NB4 (cell line): ENCODE measurements at regions not wholly inside any gene's neighbourhood (a gene's known extent, or its start where the extent isn't known, plus 50 kb on each side); places are given as distances from the start of the nearest gene placed in this dataset.

Experiments used
- CTCF ChIP-seq: IDR thresholded peaks from one replicate; pipeline ENCODE4 v1.5.1; 2012; ENCODE audit warnings: low read depth, low read length
- MYC ChIP-seq: IDR thresholded peaks from 2 replicates; pipeline ENCODE4 v1.6.1; 2011; ENCODE audit warnings: low read depth, low read length
- POLR2A ChIP-seq: IDR thresholded peaks from 2 replicates; pipeline ENCODE4 v1.6.1; 2011; ENCODE audit warnings: mild to moderate bottlenecking; ENCODE audit not compliant: insufficient read length; ENCODE audit errors: extremely low read depth

GRCh38 chr14:58875613-58876012, 237.9 kb downstream of the DACT1 start:
- TF ChIP-seq CTCF (no peak), POLR2A (no peak), MYC (no peak)
